ENCODE measurements at regions not wholly inside any gene's neighbourhood (a gene's known extent, or its start where the extent isn't known, plus 50 kb on each side); places are given as distances from the start of the nearest gene placed in this dataset.
"Not testable (repeated sequence)": the region's sequence is repeated elsewhere in the genome, so short reads cannot be mapped to it uniquely, and the experiment has no call there.

GRCh38 chr11:92447586-92447985, 223.0 kb downstream of the FAT3 start:
- no peak for ATAC-seq
- H3K27me3 Mint-ChIP-seq (ENCODE audit: low read depth) = no peaks in the 10 kb centered on the region
- no peak for DNase-seq
- H3K36me3 Mint-ChIP-seq (ENCODE audit: insufficient read depth) = no peaks in the 10 kb centered on the region
- H3K4me1 Mint-ChIP-seq (ENCODE audit: low read depth) = no peaks in the 10 kb centered on the region
- no peak overlapping the region for H3K4me3 Mint-ChIP-seq
- H3K9me3 Mint-ChIP-seq = peaks cover 3% of the 10 kb centered on the region

GRCh38 chr11:92449222-92449621, 224.6 kb downstream of the FAT3 start:
- H3K4me1 Mint-ChIP-seq (ENCODE audit: low read depth) = no peaks in the 10 kb centered on the region
- ATAC-seq (no peak), DNase-seq (no peak)
- H3K36me3 Mint-ChIP-seq (ENCODE audit: insufficient read depth) = no peaks in the 10 kb centered on the region
- no peaks in the 10 kb centered on the region for H3K27me3 Mint-ChIP-seq (ENCODE audit: low read depth)
- H3K9me3 Mint-ChIP-seq = peaks cover 3% of the 10 kb centered on the region
- no peak overlapping the region for H3K4me3 Mint-ChIP-seq

DNA sequence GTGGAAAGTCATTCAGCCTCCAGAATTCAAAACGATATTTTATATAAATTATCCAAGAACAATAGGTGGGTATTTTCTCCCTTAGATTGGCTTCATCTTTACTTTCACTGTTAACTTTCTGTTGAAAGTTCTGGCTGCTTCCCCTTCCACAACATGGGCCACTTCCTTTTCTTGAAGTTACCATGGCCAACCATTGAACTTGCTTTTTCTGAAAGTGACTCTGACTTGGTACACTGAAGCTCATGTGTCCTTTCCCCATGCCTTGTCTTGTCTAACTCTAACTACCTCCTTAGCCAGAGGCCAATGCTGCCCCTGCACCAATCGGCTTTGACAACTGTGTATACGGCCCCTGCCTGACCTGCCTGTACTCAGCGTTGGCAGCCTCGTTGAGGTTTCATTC, 225.2 kb downstream of the FAT3 start:
- Mint-ChIP-seq H3K36me3 (ENCODE audit: insufficient read depth) (no peaks in the 10 kb centered on the region), H3K27me3 (ENCODE audit: low read depth) (no peaks in the 10 kb centered on the region), H3K4me3 (no peak overlapping the region), H3K9me3 (peaks cover 3% of the 10 kb centered on the region), H3K4me1 (ENCODE audit: low read depth) (no peaks in the 10 kb centered on the region)
- no peak for DNase-seq
- no peak for ATAC-seq

DNA sequence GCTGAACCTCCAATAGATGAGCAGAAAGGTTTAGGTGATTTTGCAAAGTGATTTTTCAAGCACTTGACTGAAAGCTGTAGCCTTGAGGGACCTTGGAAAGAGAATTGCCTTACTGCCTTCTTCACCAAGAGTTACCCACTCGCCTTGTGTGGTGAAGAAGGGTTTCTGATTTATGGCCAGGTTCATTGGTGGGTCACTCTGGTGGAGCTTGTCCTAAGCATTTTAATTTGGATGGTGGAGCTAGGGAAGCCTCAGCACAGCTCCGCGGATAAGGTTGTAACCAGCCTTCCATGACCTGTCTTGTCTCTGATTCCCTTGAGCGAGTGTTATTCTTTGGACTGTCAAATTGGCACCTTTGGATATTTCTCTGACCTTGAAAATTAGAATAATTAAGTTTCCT, 226.4 kb downstream of the FAT3 start:
- Mint-ChIP-seq H3K36me3 (ENCODE audit: insufficient read depth) (no peaks in the 10 kb centered on the region), H3K9me3 (peaks cover 3% of the 10 kb centered on the region), H3K27me3 (ENCODE audit: low read depth) (no peaks in the 10 kb centered on the region), H3K4me3 (no peak overlapping the region), H3K4me1 (ENCODE audit: low read depth) (no peaks in the 10 kb centered on the region)
- DNase-seq (no peak), ATAC-seq (no peak)

- Mint-ChIP-seq H3K27me3 (ENCODE audit: low read depth) (no peaks in the 10 kb centered on the region), H3K9me3 (peaks cover 3% of the 10 kb centered on the region)
- ATAC-seq = no peak
These were observed 228.4 kb downstream of the FAT3 start for GRCh38 chr11:92453055-92453454.

DNA sequence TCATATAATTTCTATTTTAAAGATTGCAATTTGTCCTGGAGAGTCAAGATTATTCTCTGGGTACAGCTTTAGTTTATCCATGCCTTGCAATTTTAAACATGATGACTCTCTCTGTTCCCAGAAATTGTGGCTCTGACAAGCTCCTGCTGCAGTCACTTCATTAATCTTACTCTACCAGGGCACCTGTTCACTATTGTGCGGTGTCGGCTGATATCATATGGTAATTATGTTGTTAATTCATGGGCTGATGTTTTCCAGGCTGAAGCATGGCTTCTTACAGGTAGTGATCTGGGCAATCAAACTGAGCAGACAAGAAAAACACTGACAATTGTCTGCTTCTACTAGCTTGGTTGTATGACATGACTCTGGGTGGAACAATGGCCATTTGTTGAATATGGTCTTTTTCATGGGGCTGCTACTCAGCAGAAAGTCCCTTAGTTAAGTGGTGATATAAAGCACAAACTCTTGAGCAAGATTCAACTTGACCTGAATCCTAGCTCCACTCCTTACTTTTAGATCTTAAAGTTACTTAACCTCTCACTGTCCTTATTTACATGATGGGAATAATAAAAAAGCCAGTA, 230.7 kb downstream of the FAT3 start:
- ATAC-seq = no peak
- peaks cover 3% of the 10 kb centered on the region for H3K9me3 Mint-ChIP-seq
- H3K4me1 Mint-ChIP-seq (ENCODE audit: low read depth) = no peaks in the 10 kb centered on the region
- DNase-seq = no peak
- no peaks in the 10 kb centered on the region for H3K36me3 Mint-ChIP-seq (ENCODE audit: insufficient read depth)
- no peak overlapping the region for H3K4me3 Mint-ChIP-seq
- H3K27me3 Mint-ChIP-seq (ENCODE audit: low read depth) = no peaks in the 10 kb centered on the region

More at GRCh38 chr11:92453055-92453454, 228.4 kb downstream of the FAT3 start:
- DNase-seq = no peak
- Mint-ChIP-seq H3K4me3 (no peak overlapping the region), H3K4me1 (ENCODE audit: low read depth) (no peaks in the 10 kb centered on the region), H3K36me3 (ENCODE audit: insufficient read depth) (no peaks in the 10 kb centered on the region)

- H3K4me3 Mint-ChIP-seq = no peak overlapping the region
- DNase-seq (no peak), ATAC-seq (no peak)
- no peaks in the 10 kb centered on the region for H3K36me3 Mint-ChIP-seq (ENCODE audit: insufficient read depth)
- H3K27me3 Mint-ChIP-seq (ENCODE audit: low read depth) = no peaks in the 10 kb centered on the region
- H3K4me1 Mint-ChIP-seq (ENCODE audit: low read depth) = no peaks in the 10 kb centered on the region
- H3K9me3 Mint-ChIP-seq = no peaks in the 10 kb centered on the region
These were observed 232.6 kb downstream of the FAT3 start for GRCh38 chr11:92457250-92457649.

- Mint-ChIP-seq H3K27me3 (ENCODE audit: low read depth) (no peaks in the 10 kb centered on the region), H3K4me3 (no peak overlapping the region), H3K9me3 (no peaks in the 10 kb centered on the region), H3K4me1 (ENCODE audit: low read depth) (no peaks in the 10 kb centered on the region), H3K36me3 (ENCODE audit: insufficient read depth) (no peaks in the 10 kb centered on the region)
- DNase-seq (no peak), ATAC-seq (no peak)
These were observed 233.9 kb downstream of the FAT3 start for GRCh38 chr11:92458486-92458885.

DNA sequence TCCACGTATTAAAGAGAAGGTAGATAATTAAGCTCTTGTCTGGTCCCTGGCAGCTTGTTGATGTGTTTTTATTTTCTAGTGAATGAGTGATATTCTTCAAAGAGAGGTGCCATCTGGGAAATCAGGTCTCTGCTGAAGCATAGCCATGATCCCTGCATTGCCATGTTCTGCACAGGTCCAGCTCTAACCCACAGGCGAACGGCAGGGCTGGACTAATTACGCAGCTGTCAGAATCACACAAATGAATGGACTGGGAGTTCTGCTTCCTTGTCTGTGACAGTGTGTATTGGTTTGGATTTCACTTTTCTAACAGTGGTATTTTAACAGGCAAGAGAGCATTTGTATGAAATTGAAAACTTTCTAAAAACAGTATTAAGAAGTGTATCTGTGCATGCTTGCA, 235.6 kb downstream of the FAT3 start:
- no peaks in the 10 kb centered on the region for H3K27me3 Mint-ChIP-seq (ENCODE audit: low read depth)
- H3K36me3 Mint-ChIP-seq (ENCODE audit: insufficient read depth) = no peaks in the 10 kb centered on the region
- H3K4me1 Mint-ChIP-seq (ENCODE audit: low read depth) = no peaks in the 10 kb centered on the region
- no peak overlapping the region for H3K4me3 Mint-ChIP-seq
- DNase-seq = no peak
- no peak for ATAC-seq
- no peaks in the 10 kb centered on the region for H3K9me3 Mint-ChIP-seq

GRCh38 chr11:92461447-92461846, 236.8 kb downstream of the FAT3 start:
- H3K27me3 Mint-ChIP-seq (ENCODE audit: low read depth) = no peaks in the 10 kb centered on the region
- H3K4me1 Mint-ChIP-seq (ENCODE audit: low read depth) = no peaks in the 10 kb centered on the region
- DNase-seq = no peak
- no peak overlapping the region for H3K4me3 Mint-ChIP-seq
- no peak for ATAC-seq
- no peaks in the 10 kb centered on the region for H3K36me3 Mint-ChIP-seq (ENCODE audit: insufficient read depth)
- no peaks in the 10 kb centered on the region for H3K9me3 Mint-ChIP-seq

- Mint-ChIP-seq H3K4me3 (no peak overlapping the region), H3K9me3 (peaks cover under 1% of the 10 kb centered on the region), H3K4me1 (ENCODE audit: low read depth) (no peaks in the 10 kb centered on the region), H3K36me3 (ENCODE audit: insufficient read depth) (no peaks in the 10 kb centered on the region), H3K27me3 (ENCODE audit: low read depth) (no peaks in the 10 kb centered on the region)
- ATAC-seq (no peak), DNase-seq (no peak)
These were observed 238.2 kb downstream of the FAT3 start for GRCh38 chr11:92462821-92463220.

DNA sequence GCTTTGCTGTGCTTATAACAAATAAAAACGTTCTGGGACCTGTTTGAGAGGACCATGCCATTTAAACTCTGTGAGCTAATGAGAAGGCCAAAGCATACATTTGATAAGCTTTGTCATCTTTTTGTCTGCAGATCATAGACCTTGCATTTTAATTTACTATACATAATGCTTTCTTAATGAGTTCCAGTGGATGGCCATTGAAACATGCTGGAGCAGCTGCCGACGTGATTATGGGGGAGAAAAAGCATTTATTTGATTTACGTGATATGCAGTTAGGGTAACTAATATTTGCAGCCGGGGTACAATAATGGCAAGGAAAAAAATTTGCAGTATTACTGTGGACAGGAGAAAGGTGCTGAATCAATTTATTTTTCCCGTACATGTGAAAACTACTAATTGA, 240.2 kb downstream of the FAT3 start:
- Mint-ChIP-seq H3K4me1 (ENCODE audit: low read depth) (no peaks in the 10 kb centered on the region), H3K27me3 (ENCODE audit: low read depth) (no peaks in the 10 kb centered on the region), H3K36me3 (ENCODE audit: insufficient read depth) (no peaks in the 10 kb centered on the region), H3K9me3 (peaks cover 7% of the 10 kb centered on the region), H3K4me3 (no peak overlapping the region)
- DNase-seq (no peak), ATAC-seq (no peak)

DNA sequence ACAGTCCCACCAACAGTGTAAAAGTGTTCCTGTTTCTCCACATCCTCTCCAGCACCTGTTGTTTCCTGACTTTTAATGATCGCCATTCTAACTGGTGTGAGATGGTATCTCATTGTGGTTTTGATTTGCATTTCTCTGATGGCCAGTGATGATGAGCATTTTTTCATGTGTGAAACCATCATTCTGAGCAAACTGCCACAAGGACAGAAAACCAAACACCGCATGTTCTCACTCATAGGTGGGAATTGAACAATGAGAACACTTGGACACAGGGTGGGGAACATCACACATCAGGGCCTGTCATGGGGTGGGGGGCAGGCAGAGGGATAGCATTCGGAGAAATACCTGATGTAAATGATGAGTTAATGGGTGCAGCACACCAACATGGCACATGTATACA, 240.8 kb downstream of the FAT3 start:
- not testable (repeated sequence) for ATAC-seq; H3K27me3 Mint-ChIP-seq (ENCODE audit: low read depth); H3K4me3 Mint-ChIP-seq; H3K36me3 Mint-ChIP-seq (ENCODE audit: insufficient read depth); DNase-seq; H3K9me3 Mint-ChIP-seq; H3K4me1 Mint-ChIP-seq (ENCODE audit: low read depth)

- no peaks in the 10 kb centered on the region for H3K27me3 Mint-ChIP-seq (ENCODE audit: low read depth)
- H3K4me1 Mint-ChIP-seq (ENCODE audit: low read depth) = no peaks in the 10 kb centered on the region
- DNase-seq (no peak), ATAC-seq (no peak)
- no peaks in the 10 kb centered on the region for H3K9me3 Mint-ChIP-seq
- H3K4me3 Mint-ChIP-seq = no peak overlapping the region
- no peaks in the 10 kb centered on the region for H3K36me3 Mint-ChIP-seq (ENCODE audit: insufficient read depth)
These were observed 249.1 kb downstream of the FAT3 start for GRCh38 chr11:92473736-92474135.

DNA sequence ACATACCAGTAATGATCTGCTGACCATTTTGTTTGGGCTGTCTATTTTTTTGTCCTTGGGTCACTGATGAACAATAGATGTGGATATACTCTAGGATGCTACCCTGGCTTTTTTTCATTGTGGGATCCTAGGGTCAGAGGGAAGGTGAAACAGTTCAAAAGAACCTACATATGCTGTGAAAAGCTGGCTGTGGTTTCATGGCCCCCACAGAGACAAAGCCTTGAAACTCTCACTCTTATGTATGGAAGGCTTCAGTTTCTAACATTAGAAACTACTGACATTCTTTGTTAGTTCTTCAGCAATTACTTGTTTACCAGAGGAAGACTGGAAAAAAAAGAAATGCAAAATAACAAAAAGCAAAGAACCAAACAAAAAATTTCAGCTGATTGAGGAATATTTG, 250.7 kb downstream of the FAT3 start:
- H3K4me3 Mint-ChIP-seq = no peak overlapping the region
- no peak for ATAC-seq

GRCh38 chr11:92475819-92476218, 251.2 kb downstream of the FAT3 start:
- no peaks in the 10 kb centered on the region for H3K36me3 Mint-ChIP-seq (ENCODE audit: insufficient read depth)
- no peak overlapping the region for H3K4me3 Mint-ChIP-seq
- no peaks in the 10 kb centered on the region for H3K9me3 Mint-ChIP-seq
- DNase-seq (no peak), ATAC-seq (no peak)
- no peaks in the 10 kb centered on the region for H3K27me3 Mint-ChIP-seq (ENCODE audit: low read depth)
- H3K4me1 Mint-ChIP-seq (ENCODE audit: low read depth) = no peaks in the 10 kb centered on the region

More for the DNA sequence above, 250.7 kb downstream of the FAT3 start:
- DNase-seq = no peak
- Mint-ChIP-seq H3K27me3 (ENCODE audit: low read depth) (no peaks in the 10 kb centered on the region), H3K9me3 (no peaks in the 10 kb centered on the region), H3K4me1 (ENCODE audit: low read depth) (no peaks in the 10 kb centered on the region), H3K36me3 (ENCODE audit: insufficient read depth) (no peaks in the 10 kb centered on the region)

All from activated T-cell treated with anti-CD3 and anti-CD28 coated beads, Interleukin-2, amount 50 U/mL, for 4 hours (primary cell).